HEK293 (cell line): ENCODE measurements at regions not wholly inside any gene's neighbourhood (a gene's known extent, or its start where the extent isn't known, plus 50 kb on each side); places are given as distances from the start of the nearest gene placed in this dataset.

Source experiments
- CTCF ChIA-PET: fragments of 350-600 bp; formaldehyde crosslinking; extraction: SDS; loops from one replicate; lab custom pipeline; 2021; ENCODE audit warnings: antibody characterized with exemption; lab: Yijun Ruan, JAX
- POLR2A ChIA-PET: fragments of 300-600 bp; formaldehyde crosslinking; extraction: SDS; loops from one replicate; lab custom pipeline; 2020; ENCODE audit warnings: antibody characterized with exemption, inconsistent platforms; lab: Yijun Ruan, JAX
- H3K27ac ChIP-seq: fragments of 200-500 bp; sonication (Bioruptor generic); 2 replicates; pipeline ENCODE4 v1.5.1; 2014; ENCODE audit warnings: low read depth, low read length, control low read depth, inconsistent platforms; ENCODE audit errors: extremely low read depth
- H3K36me3 ChIP-seq, 2 experiments: fragments of 200-500 bp in 1 of 2; sonication (Bioruptor generic) in 1 of 2; 1 replicate in 1 of 2; 2 replicates in 1 of 2; pipeline ENCODE4 v1.5.1; 2014 to 2017; ENCODE audit warnings: inconsistent platforms in 2 of 2, low read length in 2 of 2; ENCODE audit not compliant: control insufficient read depth in 2 of 2, insufficient read depth in 1 of 2
- H3K4me1 ChIP-seq: fragments of 200-500 bp; sonication (Bioruptor generic); 2 replicates; pipeline ENCODE4 v1.5.1; 2014; ENCODE audit warnings: mild to moderate bottlenecking, low read length, inconsistent platforms; ENCODE audit not compliant: control insufficient read depth, insufficient read depth
- H3K4me3 ChIP-seq: 2 replicates; pipeline ENCODE4 v1.5.1; 2011; ENCODE audit warnings: low read depth, mild to moderate bottlenecking, control low read depth, low read length, moderate library complexity
- H3K9me3 ChIP-seq: fragments of 200-500 bp; sonication (Bioruptor generic); 2 replicates; pipeline ENCODE4 v1.5.1; 2014; ENCODE audit warnings: low read depth, low read length, inconsistent platforms; ENCODE audit not compliant: control insufficient read depth, insufficient read depth
- BCL11B ChIP-seq: fragments of 450-650 bp; formaldehyde crosslinking; IDR thresholded peaks from 2 replicates; pipeline ENCODE4 v1.5.1; 2016; ENCODE audit warnings: low read depth, missing biosample characterization, missing genetic modification characterization
- ELK4 ChIP-seq: IDR thresholded peaks from 2 replicates; pipeline ENCODE4 v1.6.1; 2011; ENCODE audit warnings: mild to moderate bottlenecking, low read depth, low read length, borderline replicate concordance
- GLI2 ChIP-seq: fragments of 450-650 bp; formaldehyde crosslinking; IDR thresholded peaks from 2 replicates; pipeline ENCODE4; 2017; ENCODE audit warnings: missing biosample characterization, missing genetic modification characterization, low read depth, borderline replicate concordance
- GLIS1 ChIP-seq: fragments of 450-650 bp; formaldehyde crosslinking; IDR thresholded peaks from 2 replicates; pipeline ENCODE4 v1.5.1; 2016; ENCODE audit warnings: missing biosample characterization, missing genetic modification characterization
- KLF16 ChIP-seq: fragments of 450-650 bp; formaldehyde crosslinking; IDR thresholded peaks from 2 replicates; pipeline ENCODE4 v1.5.1; 2017; ENCODE audit warnings: missing biosample characterization, missing genetic modification characterization
- MZF1 ChIP-seq: fragments of 450-650 bp; formaldehyde crosslinking; IDR thresholded peaks from 2 replicates; pipeline ENCODE4 v1.5.1; 2017; ENCODE audit warnings: missing biosample characterization, missing genetic modification characterization, borderline replicate concordance
- PATZ1 ChIP-seq: fragments of 450-650 bp; formaldehyde crosslinking; IDR thresholded peaks from 2 replicates; pipeline ENCODE4 v1.5.1; 2016; ENCODE audit warnings: missing biosample characterization, missing genetic modification characterization
- PBX3 ChIP-seq: sonication (generic); formaldehyde crosslinking; IDR thresholded peaks from 2 replicates; pipeline ENCODE4 v1.8.1; 2022; ENCODE audit warnings: mild to moderate bottlenecking, moderate library complexity, missing genetic modification reagents
- SALL2 ChIP-seq: fragments of 450-650 bp; formaldehyde crosslinking; IDR thresholded peaks from 2 replicates; pipeline ENCODE4 v1.5.0; 2017; ENCODE audit warnings: missing biosample characterization, mild to moderate bottlenecking, missing genetic modification characterization, borderline replicate concordance
- TCF7L2 ChIP-seq: IDR thresholded peaks from 2 replicates; pipeline ENCODE4 v1.6.1; 2011; ENCODE audit warnings: low read depth, mild to moderate bottlenecking, inconsistent platforms, low read length, moderate library complexity, borderline replicate concordance
- ZBTB20 ChIP-seq: fragments of 450-650 bp; formaldehyde crosslinking; IDR thresholded peaks from 2 replicates; pipeline ENCODE4 v1.5.1; 2016; ENCODE audit warnings: missing biosample characterization, missing genetic modification characterization
- ZBTB44 ChIP-seq: fragments of 450-650 bp; IDR thresholded peaks from 2 replicates; pipeline ENCODE4 v1.5.1; 2018; ENCODE audit warnings: missing biosample characterization, mild to moderate bottlenecking, missing genetic modification characterization
- ZIC2 ChIP-seq: fragments of 450-650 bp; formaldehyde crosslinking; IDR thresholded peaks from 2 replicates; pipeline ENCODE4 v1.5.1; 2016; ENCODE audit warnings: missing biosample characterization, missing genetic modification characterization
- ZNF132 ChIP-seq: fragments of 450-650 bp; formaldehyde crosslinking; IDR thresholded peaks from 2 replicates; pipeline ENCODE4 v1.5.1; 2017; ENCODE audit warnings: missing biosample characterization, missing genetic modification characterization, borderline replicate concordance
- ZNF146 ChIP-seq: fragments of 450-650 bp; formaldehyde crosslinking; IDR thresholded peaks from 2 replicates; pipeline ENCODE4 v1.5.1; 2016; ENCODE audit warnings: missing biosample characterization, missing genetic modification characterization
- ZNF148 ChIP-seq: fragments of 450-650 bp; formaldehyde crosslinking; IDR thresholded peaks from 2 replicates; pipeline ENCODE4 v1.5.0; 2017; ENCODE audit warnings: missing biosample characterization, missing genetic modification characterization, borderline replicate concordance
- ZNF155 ChIP-seq: fragments of 450-650 bp; formaldehyde crosslinking; IDR thresholded peaks from 2 replicates; pipeline ENCODE4 v1.5.1; 2016; ENCODE audit warnings: missing biosample characterization, missing genetic modification characterization
- ZNF184 ChIP-seq: fragments of 450-650 bp; IDR thresholded peaks from 2 replicates; pipeline ENCODE4 v1.5.1; 2018; ENCODE audit warnings: missing biosample characterization, mild to moderate bottlenecking, missing genetic modification characterization
- ZNF19 ChIP-seq: fragments of 450-650 bp; formaldehyde crosslinking; IDR thresholded peaks from 2 replicates; pipeline ENCODE4; 2016; ENCODE audit warnings: missing biosample characterization, missing genetic modification characterization, low read depth
- ZNF221 ChIP-seq: fragments of 450-650 bp; formaldehyde crosslinking; IDR thresholded peaks from 2 replicates; pipeline ENCODE4 v1.5.1; 2017; ENCODE audit warnings: missing biosample characterization, missing genetic modification characterization, borderline replicate concordance
- ZNF239 ChIP-seq: fragments of 450-650 bp; formaldehyde crosslinking; IDR thresholded peaks from 2 replicates; pipeline ENCODE4 v1.5.1; 2016; ENCODE audit warnings: missing biosample characterization, missing genetic modification characterization
- ZNF280D ChIP-seq: fragments of 450-650 bp; formaldehyde crosslinking; IDR thresholded peaks from 2 replicates; pipeline ENCODE4 v1.5.1; 2016; ENCODE audit warnings: missing biosample characterization, missing genetic modification characterization
- ZNF302 ChIP-seq: fragments of 450-650 bp; formaldehyde crosslinking; IDR thresholded peaks from 2 replicates; pipeline ENCODE4 v1.5.1; 2016; ENCODE audit warnings: missing biosample characterization, missing genetic modification characterization, low read depth
- ZNF529 ChIP-seq: fragments of 450-650 bp; formaldehyde crosslinking; IDR thresholded peaks from 2 replicates; pipeline ENCODE4 v1.5.1; 2017; ENCODE audit warnings: missing genetic modification characterization, missing biosample characterization; ENCODE audit not compliant: insufficient replicate concordance
- ZNF624 ChIP-seq: fragments of 450-650 bp; formaldehyde crosslinking; IDR thresholded peaks from 2 replicates; pipeline ENCODE4 v1.5.1; 2017; ENCODE audit warnings: missing biosample characterization, missing genetic modification characterization
- ZNF837 ChIP-seq: fragments of 450-650 bp; formaldehyde crosslinking; IDR thresholded peaks from 2 replicates; pipeline ENCODE4 v1.5.1; 2016; ENCODE audit warnings: missing biosample characterization, missing genetic modification characterization
- ZSCAN23 ChIP-seq: fragments of 450-650 bp; formaldehyde crosslinking; IDR thresholded peaks from 2 replicates; pipeline ENCODE4 v1.5.1; 2016; ENCODE audit warnings: missing biosample characterization, missing genetic modification characterization

- no peaks in the 10 kb centered on the region for H3K36me3 ChIP-seq
- TF ChIP-seq MZF1 (no peak), PATZ1 (tag by site-specific recombination) (no peak), ZSCAN23 (tag by site-specific recombination) (no peak), ZNF624 (tag by site-specific recombination) (no peak), SALL2 (no peak), ZBTB20 (tag by site-specific recombination) (no peak), ZNF239 (no peak), ZNF19 (no peak), GLI2 (no peak), ZNF148 (no peak), BCL11B (no peak), ZNF529 (tag by site-specific recombination) (no peak), ZNF146 (no peak), TCF7L2 (no peak), ZNF221 (tag by site-specific recombination) (no peak), KLF16 (tag by site-specific recombination) (no peak), GLIS1 (tag by site-specific recombination) (no peak), ZNF132 (tag by site-specific recombination) (no peak), ZNF302 (tag by site-specific recombination) (no peak), ZBTB44 (tag by site-specific recombination) (no peak)
- CTCF ChIA-PET, result interaction anchor here (0.6 to 2.5 kb wide), 5 partner anchors 13 to 500 kb away, joined by 3 to 10 read pairs (median 4); no protein-coding TSS in a partner anchor
- no peak overlapping the region for H3K4me3 ChIP-seq
- no peaks in the 10 kb centered on the region for H3K4me1 ChIP-seq
- POLR2A ChIA-PET, result no interaction called here
- H3K9me3 ChIP-seq, result no peaks in the 10 kb centered on the region
- no peak overlapping the region for H3K27ac ChIP-seq
Measured at GRCh38 chr6:25219917-25220278, 59.3 kb upstream of the CARMIL1 start.

GRCh38 chr6:25220857-25221256 lies 58.3 kb upstream of the CARMIL1 start:
- peaks cover 6% of the 10 kb centered on the region for H3K4me1 ChIP-seq
- no peak overlapping the region for H3K4me3 ChIP-seq
- no peaks in the 10 kb centered on the region for H3K36me3 ChIP-seq
- ChIA-PET POLR2A (no interaction called here), CTCF (interaction anchor here (0.6 to 2.5 kb wide), 5 partner anchors 45 to 497 kb away, joined by 3 to 10 read pairs (median 5); no protein-coding TSS in a partner anchor)
- no peaks in the 10 kb centered on the region for H3K9me3 ChIP-seq
- no peak overlapping the region for H3K27ac ChIP-seq
- TF ChIP-seq ELK4 (no peak), PBX3 (CRISPR knock-in tag) (no peak), ZIC2 (no peak), ZNF155 (no peak), ZNF280D (tag by site-specific recombination) (no peak), ZNF184 (no peak), ZNF837 (tag by site-specific recombination) (no peak), ZSCAN23 (tag by site-specific recombination) (no peak)
